Activated effector memory CD4-positive, alpha-beta T cell treated with anti-CD3 and anti-CD28 coated beads, Interleukin-2, amount 50 U/mL, for 16 hours (primary cell): ENCODE measurements at regions not wholly inside any gene's neighbourhood (a gene's known extent, or its start where the extent isn't known, plus 50 kb on each side); places are given as distances from the start of the nearest gene placed in this dataset.
"Not testable (repeated sequence)": the region's sequence is repeated elsewhere in the genome, so short reads cannot be mapped to it uniquely, and the experiment has no call there.

Source experiments
- DNase-seq: peaks from one replicate; pipeline ENCODE4 v3.0.0-alpha.2; 2020

GRCh38 chr4:177255359-177255758, 54.3 kb upstream of the NEIL3 start:
- no peak for DNase-seq

DNA sequence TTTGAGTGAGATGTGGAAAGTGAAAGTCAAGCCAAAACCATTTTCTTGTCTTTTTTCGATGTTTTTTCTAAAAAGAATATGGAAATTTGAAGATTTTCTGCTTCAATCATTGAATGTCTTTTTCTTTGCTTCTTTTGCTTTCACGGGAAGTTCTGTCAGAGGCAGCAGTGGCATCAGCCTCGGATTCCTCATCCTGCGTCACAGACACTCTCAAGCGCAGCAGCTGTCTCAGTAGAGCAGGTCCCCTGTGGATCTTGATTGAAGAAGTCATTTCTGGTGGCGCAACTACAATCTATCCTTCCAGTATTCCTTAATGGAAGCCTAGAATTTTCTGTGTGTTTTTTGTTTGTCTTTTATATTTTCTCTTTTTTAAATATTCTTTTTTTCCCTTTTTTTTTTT, 52.7 kb upstream of the NEIL3 start:
- no peak for DNase-seq

GRCh38 chr4:177259466-177259865, 50.2 kb upstream of the NEIL3 start:
- not testable (repeated sequence) for DNase-seq
